LNCAP (cell line): ENCODE measurements at regions not wholly inside any gene's neighbourhood (a gene's known extent, or its start where the extent isn't known, plus 50 kb on each side); places are given as distances from the start of the nearest gene placed in this dataset.

Source experiments
- CTCF ChIP-seq: fragments of 450-650 bp; IDR thresholded peaks from 2 replicates; pipeline ENCODE4 v1.5.1; 2017; ENCODE audit warnings: mild to moderate bottlenecking

GRCh38 chr12:75974323-75975187 is 57.0 kb downstream of the PHLDA1 start:
- no peak for TF ChIP-seq CTCF

- no peak for TF ChIP-seq CTCF
Observed at GRCh38 chr12:75971253-75971652, 60.3 kb downstream of the PHLDA1 start.

- no peak for TF ChIP-seq CTCF
Observed at GRCh38 chr12:75970310-75970709, 61.3 kb downstream of the PHLDA1 start.

- TF ChIP-seq CTCF, result no peak
Observed at GRCh38 chr12:75969768-75970167, 61.8 kb downstream of the PHLDA1 start.

GRCh38 chr12:75965661-75966060 is 65.9 kb downstream of the PHLDA1 start:
- no peak for TF ChIP-seq CTCF

- no peak for TF ChIP-seq CTCF
Observed at GRCh38 chr12:75964150-75964549, 67.4 kb downstream of the PHLDA1 start.

- TF ChIP-seq CTCF, result no peak
Observed at GRCh38 chr12:75961878-75962277, 69.7 kb downstream of the PHLDA1 start.
